SW480 (cell line): ENCODE measurements at regions not wholly inside any gene's neighbourhood (a gene's known extent, or its start where the extent isn't known, plus 50 kb on each side); places are given as distances from the start of the nearest gene placed in this dataset.
A peak's percentile ranks its signal among the peaks of the same experiment; 100 is the strongest.

Experiments used
- DNase-seq: peaks from one replicate; pipeline ENCODE4 v3.0.0-alpha.2; 2016; ENCODE audit warnings: low spot score

- no peak for DNase-seq
These were observed 809.2 kb downstream of the USP25 start for GRCh38 chr21:16538936-16539440.

DNA sequence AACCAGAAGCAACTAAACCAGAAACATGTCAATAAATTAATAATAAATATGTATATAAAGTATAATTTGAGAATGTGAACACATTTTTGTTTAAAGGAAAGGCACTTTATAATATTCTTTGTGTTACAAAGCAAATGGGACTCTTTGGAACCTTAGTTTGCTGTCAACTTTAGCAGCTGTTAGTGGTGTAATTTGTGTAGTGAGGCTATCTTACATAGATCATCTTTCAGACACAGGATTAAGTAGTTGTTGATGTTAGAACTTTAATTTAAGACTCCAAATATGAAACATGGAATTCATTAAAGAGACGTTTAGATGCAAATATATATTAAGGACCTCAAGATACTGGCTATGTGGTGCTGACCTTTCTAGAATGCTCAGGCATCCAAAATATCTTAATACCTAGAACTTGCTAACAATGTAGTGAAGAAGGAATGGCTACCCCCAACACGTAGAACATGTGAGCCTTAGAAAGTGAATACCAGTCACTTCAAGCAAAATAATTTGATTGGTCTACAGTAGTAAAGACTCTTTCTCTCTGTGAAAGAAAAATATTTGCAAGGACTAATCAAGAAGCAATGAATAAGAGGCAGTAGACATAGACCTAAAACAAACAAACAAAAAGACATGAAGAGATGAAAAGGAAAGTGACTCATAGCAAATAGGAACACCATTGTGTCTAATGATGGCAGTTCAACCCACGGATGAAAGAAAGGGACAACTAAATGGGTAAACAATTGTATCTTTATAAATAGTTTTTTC is 811.4 kb downstream of the USP25 start:
- DNase-seq: no peak

DNA sequence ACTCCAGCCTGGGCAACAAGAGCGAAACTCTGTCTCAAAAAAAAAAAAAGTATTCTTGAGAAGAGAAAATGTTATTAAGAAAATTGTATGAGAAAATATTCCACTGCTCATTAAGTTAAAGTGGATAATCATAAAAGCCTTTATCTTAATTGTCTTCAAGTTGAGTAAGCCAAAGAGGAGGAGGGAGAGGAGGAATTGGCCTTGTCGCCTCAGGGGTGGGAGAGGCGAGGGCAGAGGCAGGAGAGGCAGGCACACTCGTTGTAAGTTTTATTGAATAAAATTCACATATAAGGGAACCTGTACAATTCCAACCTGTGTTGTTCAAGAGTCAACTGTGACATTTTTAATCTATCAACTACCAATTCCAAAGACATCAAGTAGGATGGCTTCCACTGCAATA is 820.3 kb downstream of the USP25 start:
- no peak for DNase-seq

GRCh38 chr21:16550917-16551741 is 821.3 kb downstream of the USP25 start:
- DNase-seq: peak; percentile 56

DNA sequence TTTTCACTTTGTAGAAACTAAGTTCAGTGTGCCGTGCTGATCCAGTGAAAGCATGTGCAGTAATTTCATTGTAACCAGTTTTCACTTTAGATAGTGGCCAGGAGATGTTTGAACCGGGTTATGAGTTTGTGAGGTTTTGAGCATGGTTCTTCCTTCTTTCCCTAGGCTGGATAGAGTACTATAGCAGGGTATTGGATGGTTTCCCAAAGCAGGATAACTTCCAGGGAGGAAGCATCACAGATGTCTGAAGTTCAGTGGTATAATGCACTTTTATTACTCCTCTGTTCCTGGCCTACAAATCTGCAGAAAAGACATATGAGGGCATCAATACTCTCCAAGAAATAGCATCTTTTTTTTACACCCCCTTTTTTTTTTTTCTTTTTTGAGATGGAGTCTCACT is 823.1 kb downstream of the USP25 start:
- no peak for DNase-seq

- no peak for DNase-seq
These were observed 824.7 kb downstream of the USP25 start for GRCh38 chr21:16554503-16554902.

GRCh38 chr21:16563116-16563515 is 833.3 kb downstream of the USP25 start:
- no peak for DNase-seq

DNA sequence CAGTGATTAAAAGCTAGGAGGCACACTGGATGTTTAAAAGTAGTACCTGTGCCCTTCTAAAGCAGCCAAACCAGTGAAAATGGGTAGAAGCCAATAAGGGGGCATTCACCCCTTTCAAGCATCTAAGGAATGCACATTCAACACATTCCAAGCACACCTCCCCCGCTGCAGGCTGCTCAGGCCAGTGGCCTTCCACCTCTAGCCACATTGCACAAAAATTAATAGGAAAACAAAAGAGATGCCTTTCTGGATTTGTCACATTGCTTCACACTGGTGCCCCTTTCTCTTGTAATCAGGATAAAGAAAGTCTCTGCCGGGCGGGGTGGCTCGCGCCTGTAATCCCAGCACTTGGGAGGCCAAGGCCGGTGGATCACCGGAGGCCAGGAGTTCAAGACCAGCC is 834.0 kb downstream of the USP25 start:
- no peak for DNase-seq

- DNase-seq: no peak
These were observed 838.5 kb downstream of the USP25 start for GRCh38 chr21:16568244-16568643.

- DNase-seq: no peak
These were observed 838.9 kb downstream of the USP25 start for GRCh38 chr21:16568661-16569060.

DNA sequence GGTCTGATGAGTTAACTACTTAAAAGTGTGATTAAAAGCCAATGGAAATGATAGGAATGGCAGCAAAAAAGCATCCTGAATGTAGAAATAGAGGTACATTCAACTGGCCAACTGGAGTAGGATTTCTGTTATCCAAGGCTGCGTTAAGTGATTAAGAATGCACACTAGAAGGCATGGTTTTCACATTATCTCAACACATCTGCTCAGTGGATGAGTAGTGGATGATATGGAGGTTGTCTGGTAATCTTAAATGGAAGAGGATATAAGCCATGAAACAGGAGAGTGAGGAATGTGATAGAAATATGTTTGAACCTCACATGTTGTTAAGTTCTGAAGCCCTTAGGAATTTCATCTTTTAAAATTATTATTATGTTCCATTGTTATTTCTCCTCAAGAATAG is 839.9 kb downstream of the USP25 start:
- DNase-seq: no peak

DNA sequence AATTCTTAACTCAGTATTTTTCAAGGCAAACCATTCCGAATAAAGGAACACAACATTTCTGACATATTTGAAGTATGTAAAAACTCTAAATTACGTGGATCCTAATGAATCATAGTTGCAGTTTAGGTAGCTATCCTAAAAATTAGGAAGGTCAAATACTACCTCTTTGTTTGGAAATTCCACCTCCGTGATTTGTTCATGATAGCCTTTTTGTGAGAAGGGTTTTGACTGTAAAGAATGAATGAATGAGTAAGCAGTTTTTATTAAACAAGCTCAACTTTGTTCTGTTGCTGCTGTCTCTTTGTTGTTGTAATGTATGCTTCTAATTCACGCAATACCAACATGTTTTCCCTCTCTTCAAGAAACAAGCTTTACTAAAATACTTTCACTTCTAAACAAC is 840.4 kb downstream of the USP25 start:
- DNase-seq: no peak

- no peak for DNase-seq
These were observed 841.1 kb downstream of the USP25 start for GRCh38 chr21:16570856-16571255.

- no peak for DNase-seq
These were observed 841.8 kb downstream of the USP25 start for GRCh38 chr21:16571594-16571993.

DNA sequence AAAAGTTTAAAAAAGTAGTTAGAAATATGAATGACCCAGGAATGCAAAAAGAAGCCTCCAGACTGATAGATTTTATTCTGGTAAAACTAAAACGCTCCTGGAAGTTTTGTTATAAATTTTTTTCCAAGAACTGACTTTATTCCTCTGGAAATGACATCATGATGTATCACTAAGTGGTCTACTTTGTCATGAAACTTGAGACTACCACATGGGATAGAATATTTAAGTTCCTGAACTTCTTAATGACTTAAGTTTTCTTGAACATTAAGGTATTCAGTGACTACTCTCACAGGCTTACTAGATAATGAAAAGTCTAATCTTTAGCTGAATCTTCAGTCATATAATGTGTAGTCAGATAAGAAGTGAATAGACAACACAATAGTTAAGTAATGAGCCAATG is 842.2 kb downstream of the USP25 start:
- no peak for DNase-seq

DNA sequence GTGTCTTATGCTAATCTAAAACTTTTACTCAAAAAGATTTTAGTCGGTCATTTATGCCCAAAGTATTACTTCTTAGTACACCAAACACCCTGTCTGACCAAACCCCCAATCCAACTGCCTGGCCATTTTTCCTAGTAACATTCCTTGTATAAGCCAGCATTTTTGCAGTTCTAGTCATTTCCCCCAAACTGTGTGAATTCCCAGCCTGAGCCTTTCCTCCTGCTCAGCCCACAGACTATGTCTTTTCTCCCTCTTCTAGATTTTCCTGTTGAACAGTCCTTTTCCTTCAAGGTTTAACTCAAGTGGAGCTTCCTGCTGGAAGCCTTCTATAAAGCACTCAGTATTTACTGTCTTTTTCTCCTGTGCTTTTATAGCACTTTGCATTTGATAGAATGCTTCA is 843.8 kb downstream of the USP25 start:
- no peak for DNase-seq

DNA sequence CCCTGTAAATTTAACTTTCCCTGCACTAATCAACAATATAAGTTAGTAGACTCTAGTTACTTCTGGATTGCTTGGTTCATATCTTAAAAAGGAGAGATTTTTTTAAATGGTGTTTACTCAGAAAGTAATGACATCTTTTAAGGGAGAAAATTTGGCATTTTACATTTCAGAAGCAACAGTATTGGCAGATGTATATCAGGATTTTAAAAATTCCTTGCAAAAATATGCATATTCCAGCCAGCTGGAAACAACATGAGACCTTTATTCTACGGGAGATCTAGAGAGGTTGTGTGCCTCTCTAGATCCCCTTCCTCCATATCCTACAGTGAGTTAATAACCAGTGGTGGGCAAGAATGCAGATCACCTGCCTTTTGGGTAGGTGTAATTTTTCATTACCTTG is 848.2 kb downstream of the USP25 start:
- no peak for DNase-seq

- DNase-seq: no peak
These were observed 849.1 kb downstream of the USP25 start for GRCh38 chr21:16578912-16579311.

GRCh38 chr21:16579538-16579937 is 849.8 kb downstream of the USP25 start:
- DNase-seq: no peak

DNA sequence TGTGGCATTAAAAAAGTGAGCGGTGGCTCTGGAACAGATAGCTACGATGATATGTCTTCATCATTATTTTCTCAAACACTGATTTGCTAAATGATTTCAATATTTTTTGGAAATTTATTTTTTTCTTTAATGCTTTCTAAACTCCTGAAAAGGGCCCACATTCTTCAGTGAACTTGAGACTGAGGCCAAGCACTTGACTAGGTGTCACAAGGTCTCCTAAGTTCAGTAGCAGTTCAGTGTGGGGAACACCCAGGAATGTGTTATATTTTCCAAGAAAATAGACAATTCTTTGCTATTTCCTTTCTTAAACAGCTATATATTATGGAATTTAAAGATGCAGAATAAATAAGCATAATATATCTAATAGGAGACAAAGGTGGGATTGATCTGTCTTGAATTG is 850.9 kb downstream of the USP25 start:
- no peak for DNase-seq

DNA sequence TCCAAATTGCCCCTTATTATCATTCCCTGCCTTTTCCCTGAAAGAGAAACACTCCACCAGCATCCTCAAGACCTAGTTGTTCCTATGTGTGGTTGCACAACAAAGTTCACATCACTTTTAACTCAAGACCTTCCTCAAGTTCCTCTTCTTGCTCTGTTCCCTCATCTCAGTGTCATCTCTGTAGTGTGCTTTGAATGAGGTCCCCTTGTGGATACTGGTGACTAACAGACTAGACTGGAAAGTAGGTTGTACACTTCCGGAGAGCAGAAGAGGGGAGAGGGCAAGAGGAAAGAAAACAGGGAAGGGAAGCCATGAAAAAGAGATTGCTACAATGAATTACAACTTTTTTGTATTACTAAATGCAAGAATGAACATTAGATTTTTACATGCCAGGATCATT is 853.8 kb downstream of the USP25 start:
- no peak for DNase-seq

DNA sequence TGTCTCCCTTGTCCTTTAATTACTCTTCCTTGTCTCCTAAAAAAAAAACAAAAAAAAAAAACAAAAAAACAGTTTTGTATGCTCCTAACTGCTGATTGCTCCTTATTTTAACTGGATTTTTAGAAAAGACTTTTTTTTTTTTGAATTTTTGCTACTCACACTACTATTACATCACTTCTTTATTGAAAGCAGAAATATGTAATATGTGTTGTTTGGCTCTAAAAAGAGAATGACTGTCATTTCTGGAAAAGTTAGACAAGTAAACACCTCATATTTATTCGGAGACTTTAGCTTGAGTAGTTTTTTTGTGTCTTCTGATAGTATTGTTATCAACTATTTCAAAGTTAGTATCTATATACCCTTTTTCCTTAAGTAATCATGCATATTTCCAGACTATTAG is 855.0 kb downstream of the USP25 start:
- DNase-seq: no peak

DNA sequence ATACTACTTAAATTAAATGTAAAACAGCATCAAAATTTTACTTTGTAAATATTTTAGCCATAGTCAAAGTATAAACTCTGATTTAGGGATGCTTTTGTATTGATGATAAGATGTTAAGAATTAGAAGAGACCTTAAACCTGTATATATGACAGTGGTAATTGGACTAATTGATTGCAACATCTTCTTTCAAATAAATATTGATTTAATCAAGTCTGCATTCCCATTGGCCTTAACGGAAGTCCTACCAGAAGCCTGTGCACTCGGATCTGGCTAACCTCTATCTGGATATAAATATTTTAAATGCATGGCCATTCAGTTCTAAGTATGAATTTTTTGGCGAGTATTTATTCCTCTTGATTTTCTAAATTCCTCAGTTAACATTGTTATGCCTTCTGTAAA is 856.1 kb downstream of the USP25 start:
- DNase-seq: no peak
